K562 (cell line): ENCODE measurements at regions not wholly inside any gene's neighbourhood (a gene's known extent, or its start where the extent isn't known, plus 50 kb on each side); places are given as distances from the start of the nearest gene placed in this dataset.
A peak's percentile ranks its signal among the peaks of the same experiment; 100 is the strongest.
"Not testable (repeated sequence)": the region's sequence is repeated elsewhere in the genome, so short reads cannot be mapped to it uniquely, and the experiment has no call there.

Experiments used
- ATAC-seq: fragments of 200-7000 bp; cut with Tn5 transposase; 3 replicates; pipeline ENCODE4 v1.9.1; 2020; ENCODE audit warnings: moderate library complexity
- BruUV-seq: library from RNA; stranded (reverse); fragments of 400-500 nt; replicated peaks from 2 replicates; lab custom pipeline; 2021; lab: Mats Ljungman, UMichigan
- CTCF ChIA-PET: fragments of 300-600 bp; formaldehyde crosslinking; extraction: SDS; loops from one replicate; lab custom pipeline; 2021; ENCODE audit warnings: low intra/inter-chr PET ratio; lab: Yijun Ruan, JAX
- POLR2A ChIA-PET: fragments of 300-600, 350-650 bp; sonication (Branson Sonifier 250); formaldehyde crosslinking; extraction: SDS; loops from one replicate; lab custom pipeline; 2021; ENCODE audit warnings: antibody characterized with exemption, inconsistent platforms; lab: Yijun Ruan, JAX
- DNase-seq, 4 experiments: peaks; one replicate each; pipeline versions ENCODE4 v3.0.0 to v3.0.0-alpha.2; 2011 to 2018; ENCODE audit warnings: low spot score in 3 of 4, mixed read lengths in 3 of 4; ENCODE audit errors: extremely low read depth in 1 of 4
- FAIRE-seq: peaks from 2 replicates; lab custom pipeline; 2011; peaks lifted over from hg19 to GRCh38; lab: Jason Lieb, UNC
- H2AFZ ChIP-seq: 2 replicates; pipeline ENCODE4 v1.6.0; 2011; ENCODE audit warnings: low read depth, low read length, control low read depth, inconsistent platforms
- H3K27ac ChIP-seq: fragments of 200-600 bp; 3 replicates; pipeline ENCODE4 v1.8.0; 2011; ENCODE audit warnings: low read depth, mild to moderate bottlenecking, control low read depth, inconsistent platforms, low read length, moderate library complexity, mixed read lengths; ENCODE audit errors: extremely low read depth
- H3K27me3 ChIP-seq, 2 experiments: fragments of 300-600 bp in 1 of 2; 2 replicates in 1 of 2; 3 replicates in 1 of 2; pipeline versions ENCODE4 v1.6.0 to v1.8.0; 2011; ENCODE audit warnings: inconsistent platforms in 2 of 2, low read length in 2 of 2, mild to moderate bottlenecking in 1 of 2, mixed read lengths in 1 of 2, moderate library complexity in 1 of 2; ENCODE audit not compliant: control insufficient read depth in 2 of 2, insufficient read depth in 2 of 2
- H3K36me3 ChIP-seq: fragments of 300-600 bp; 3 replicates; pipeline ENCODE4 v1.8.0; 2011; ENCODE audit warnings: mild to moderate bottlenecking, low read length, inconsistent platforms; ENCODE audit not compliant: control insufficient read depth, insufficient read depth
- H3K4me1 ChIP-seq, 2 experiments: fragments of 200-600 bp in 1 of 2; replicated peaks in 1 of 2; 2 replicates in 1 of 2; 3 replicates in 1 of 2; pipeline versions ENCODE4 v1.5.1 to v1.8.0; 2011; ENCODE audit warnings: inconsistent platforms in 2 of 2, low read length in 2 of 2, mild to moderate bottlenecking in 1 of 2, mixed read lengths in 1 of 2, moderate library complexity in 1 of 2; ENCODE audit not compliant: control insufficient read depth in 2 of 2, insufficient read depth in 2 of 2
- H3K4me2 ChIP-seq: 2 replicates; pipeline ENCODE4 v1.6.1; 2011; ENCODE audit warnings: low read length, control low read depth, inconsistent platforms, mixed read lengths; ENCODE audit not compliant: insufficient read depth
- H3K4me3 ChIP-seq: fragments of 200-600 bp; sonication (generic), shearing (Covaris generic); 2 replicates; pipeline ENCODE4 v1.5.1; 2016; ENCODE audit warnings: control low read depth, inconsistent platforms
- H3K79me2 ChIP-seq: fragments of 200-600 bp; 3 replicates; pipeline ENCODE4 v1.8.0; 2011; ENCODE audit warnings: low read length, inconsistent platforms; ENCODE audit not compliant: control insufficient read depth, insufficient read depth
- H3K9ac ChIP-seq, 2 experiments: 2 replicates each; pipeline versions ENCODE4 v1.6.0 to v1.6.1; 2011; ENCODE audit warnings: low read depth in 2 of 2, low read length in 2 of 2, control low read depth in 1 of 2, inconsistent platforms in 1 of 2, mild to moderate bottlenecking in 1 of 2, mixed read lengths in 1 of 2; ENCODE audit not compliant: insufficient read depth in 1 of 2
- H3K9me1 ChIP-seq: one replicate; pipeline ENCODE4 v1.6.0; 2011; ENCODE audit warnings: inconsistent platforms, mild to moderate bottlenecking, low read length, moderate library complexity; ENCODE audit not compliant: control insufficient read depth, insufficient read depth
- H3K9me3 ChIP-seq: replicated peaks from 2 replicates; pipeline ENCODE4 v1.5.1; 2011; ENCODE audit warnings: low read depth, low read length, inconsistent platforms; ENCODE audit not compliant: control insufficient read depth, insufficient read depth
- H4K20me1 ChIP-seq: replicated peaks from 2 replicates; pipeline ENCODE4 v1.6.1; 2011; ENCODE audit warnings: low read length, inconsistent platforms, mixed read lengths; ENCODE audit not compliant: control insufficient read depth, insufficient read depth
- SUPT5H ChIP-seq: fragments of 450-650 bp; IDR thresholded peaks from 2 replicates; pipeline ENCODE4 v1.6.1; 2016
- WGBS: fragments of 100-300 bp; shearing (Covaris generic); methylation state at CpG from one replicate; pipeline ENCODE4 v1.1.6; 2016; ENCODE audit warnings: low coverage, mixed read lengths; ENCODE audit not compliant: insufficient coverage; ENCODE audit errors: missing lambda C conversion rate; 5-methylcytosine and 5-hydroxymethylcytosine counted together
- in situ Hi-C: fragments of 300-500 bp; cut with MboI; formaldehyde crosslinking; loops from 4 replicates; pipeline ENCODE4 v1.15.0; 2018; ENCODE audit warnings: inconsistent platforms, mixed read lengths
- intact Hi-C: fragments of 100-400 bp; cut with micrococcal nuclease; formaldehyde crosslinking; loops from 2 replicates; pipeline ENCODE4 v1.14.2; 2022

- H3K36me3 ChIP-seq, H3K9me1 ChIP-seq, POLR2A ChIA-PET, H4K20me1 ChIP-seq, H3K27me3 ChIP-seq, CTCF ChIA-PET, H3K9me3 ChIP-seq, BruUV-seq, H2AFZ ChIP-seq, H3K4me1 ChIP-seq, H3K9ac ChIP-seq, H3K4me3 ChIP-seq, FAIRE-seq, H3K4me2 ChIP-seq, H3K27ac ChIP-seq, H3K79me2 ChIP-seq, DNase-seq, intact Hi-C loops: not testable (repeated sequence)
- TF ChIP-seq SUPT5H: 0 out of 2 replicates have a peak, but pooled peaks have one; percentile 34
- WGBS: 88% methylated on average over 1 of the region's 8 CpGs
- in situ Hi-C loops: loop anchor here (5.0 kb wide), 1 partner anchor 104 kb away; no protein-coding TSS in a partner anchor
- peak; percentile 64 for ATAC-seq
These were observed 191.4 kb downstream of the KLRB1 start for GRCh38 chr12:9416346-9416745.

DNA sequence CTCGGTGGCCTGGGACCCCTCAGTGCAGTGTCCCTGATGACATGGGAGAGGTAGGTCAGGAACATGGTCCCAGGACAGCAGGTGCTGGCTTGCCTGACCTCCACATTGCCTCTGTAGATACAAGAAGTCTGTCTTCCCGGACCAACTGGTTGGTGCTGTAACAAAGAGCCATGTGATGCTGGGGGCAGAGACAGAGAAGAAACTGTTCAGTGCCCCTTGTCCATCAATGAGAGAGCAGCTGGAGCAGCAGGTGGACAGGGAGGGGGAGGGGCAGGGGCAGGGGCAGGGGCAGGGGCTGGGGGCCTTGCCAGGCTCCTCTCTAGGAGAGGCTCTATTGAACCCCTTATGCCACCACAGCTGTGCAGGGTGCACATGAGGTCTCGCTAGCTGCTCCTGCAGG, 191.8 kb downstream of the KLRB1 start:
- H3K9ac ChIP-seq, FAIRE-seq, CTCF ChIA-PET, H3K4me3 ChIP-seq, H3K79me2 ChIP-seq, H2AFZ ChIP-seq, H3K4me1 ChIP-seq, H3K36me3 ChIP-seq, BruUV-seq, H3K27ac ChIP-seq, DNase-seq, ATAC-seq, POLR2A ChIA-PET, H4K20me1 ChIP-seq, H3K27me3 ChIP-seq, H3K9me3 ChIP-seq, H3K4me2 ChIP-seq, intact Hi-C loops, H3K9me1 ChIP-seq: not testable (repeated sequence)
- in situ Hi-C loops: loop anchor here (5.0 kb wide), 1 partner anchor 104 kb away; no protein-coding TSS in a partner anchor
- 89% methylated on average over 1 of the region's 3 CpGs for WGBS
